ENCODE measurements at regions not wholly inside any gene's neighbourhood (a gene's known extent, or its start where the extent isn't known, plus 50 kb on each side); places are given as distances from the start of the nearest gene placed in this dataset.

GRCh38 chr4:12500409-12500808 lies 983.7 kb downstream of the RAB28 start:
- no peak for TF ChIP-seq EZH2 (IDR thresholded peaks at IDR 0.05; ENCODE audit: borderline replicate concordance, insufficient read depth, low read depth, low read length, poor library complexity, severe bottlenecking)
- TF ChIP-seq, protein P1, sequence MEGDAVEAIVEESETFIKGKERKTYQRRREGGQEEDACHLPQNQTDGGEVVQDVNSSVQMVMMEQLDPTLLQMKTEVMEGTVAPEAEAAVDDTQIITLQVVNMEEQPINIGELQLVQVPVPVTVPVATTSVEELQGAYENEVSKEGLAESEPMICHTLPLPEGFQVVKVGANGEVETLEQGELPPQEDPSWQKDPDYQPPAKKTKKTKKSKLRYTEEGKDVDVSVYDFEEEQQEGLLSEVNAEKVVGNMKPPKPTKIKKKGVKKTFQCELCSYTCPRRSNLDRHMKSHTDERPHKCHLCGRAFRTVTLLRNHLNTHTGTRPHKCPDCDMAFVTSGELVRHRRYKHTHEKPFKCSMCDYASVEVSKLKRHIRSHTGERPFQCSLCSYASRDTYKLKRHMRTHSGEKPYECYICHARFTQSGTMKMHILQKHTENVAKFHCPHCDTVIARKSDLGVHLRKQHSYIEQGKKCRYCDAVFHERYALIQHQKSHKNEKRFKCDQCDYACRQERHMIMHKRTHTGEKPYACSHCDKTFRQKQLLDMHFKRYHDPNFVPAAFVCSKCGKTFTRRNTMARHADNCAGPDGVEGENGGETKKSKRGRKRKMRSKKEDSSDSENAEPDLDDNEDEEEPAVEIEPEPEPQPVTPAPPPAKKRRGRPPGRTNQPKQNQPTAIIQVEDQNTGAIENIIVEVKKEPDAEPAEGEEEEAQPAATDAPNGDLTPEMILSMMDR (IDR thresholded peaks at IDR 0.05) = no peak

Data from B cell (primary cell).